H1 (cell line): ENCODE measurements at regions not wholly inside any gene's neighbourhood (a gene's known extent, or its start where the extent isn't known, plus 50 kb on each side); places are given as distances from the start of the nearest gene placed in this dataset.

Experiments
- CTCF ChIA-PET: fragments of 300-600 bp; sonication (Branson Sonifier 250); formaldehyde crosslinking; loops from one replicate; lab custom pipeline; 2021; ENCODE audit not compliant: partially characterized antibody; lab: Charles Lee
- POLR2A ChIA-PET: fragments of 300-600 bp; sonication (Branson Sonifier 250); formaldehyde crosslinking; loops from one replicate; lab custom pipeline; 2021; ENCODE audit warnings: inconsistent platforms; ENCODE audit not compliant: partially characterized antibody; lab: Charles Lee
- DNase-seq, 2 experiments: peaks; one replicate each; pipeline versions ENCODE4 v3.0.0 to v3.0.0-alpha.2; 2010 to 2022; ENCODE audit warnings: low spot score in 2 of 2, low read depth in 1 of 2, mixed read lengths in 1 of 2
- FAIRE-seq: peaks from 2 replicates; lab custom pipeline; 2011; peaks lifted over from hg19 to GRCh38; lab: Jason Lieb, UNC
- H2AFZ ChIP-seq: 2 replicates; pipeline ENCODE4 v1.8.1; 2012; ENCODE audit warnings: low read length, inconsistent platforms
- H2AK5ac ChIP-seq: 2 replicates; pipeline ENCODE4 v1.6.1; 2013; ENCODE audit warnings: low read depth, low read length
- H2BK120ac ChIP-seq: replicated peaks from 2 replicates; pipeline ENCODE3; 2013; ENCODE audit warnings: low read depth, low read length, inconsistent platforms
- H2BK12ac ChIP-seq: 2 replicates; pipeline ENCODE4 v1.6.1; 2013; ENCODE audit warnings: low read depth, low read length
- H2BK15ac ChIP-seq: 2 replicates; pipeline ENCODE4 v1.6.1; 2013; ENCODE audit warnings: low read length
- H2BK20ac ChIP-seq: 2 replicates; pipeline ENCODE4 v1.6.1; 2013; ENCODE audit warnings: low read length
- H2BK5ac ChIP-seq: 2 replicates; pipeline ENCODE4 v1.6.1; 2013; ENCODE audit warnings: low read depth, low read length
- H3K14ac ChIP-seq: 2 replicates; pipeline ENCODE4 v1.6.1; 2013; ENCODE audit warnings: inconsistent platforms; ENCODE audit not compliant: insufficient read length
- H3K18ac ChIP-seq: 2 replicates; pipeline ENCODE4 v1.6.1; 2013; ENCODE audit warnings: low read length; ENCODE audit errors: extremely low read depth
- H3K23ac ChIP-seq: 2 replicates; pipeline ENCODE4 v1.6.1; 2013; ENCODE audit warnings: inconsistent platforms; ENCODE audit not compliant: insufficient read length
- H3K23me2 ChIP-seq: 2 replicates; pipeline ENCODE4 v1.6.1; 2013; ENCODE audit warnings: low read depth, low read length
- H3K27ac ChIP-seq: 2 replicates; pipeline ENCODE4 v1.6.1; 2011; ENCODE audit warnings: low read depth, low read length, inconsistent platforms
- H3K27me3 ChIP-seq, 4 experiments: replicated peaks in 1 of 4; 1 replicate in 1 of 4; 2 replicates in 3 of 4; pipeline versions ENCODE4 v1.6.1 to v1.8.1; 2011 to 2013; ENCODE audit warnings: low read length in 3 of 4, mild to moderate bottlenecking in 3 of 4, inconsistent platforms in 2 of 4, mixed read lengths in 2 of 4, moderate library complexity in 1 of 4; ENCODE audit not compliant: control insufficient read depth in 3 of 4, insufficient read depth in 3 of 4; ENCODE audit errors: extremely low read depth in 1 of 4
- H3K36me3 ChIP-seq, 4 experiments: 2 replicates each; pipeline versions ENCODE4 v1.6.1 to v1.8.1; 2011 to 2013; ENCODE audit warnings: mild to moderate bottlenecking in 4 of 4, low read length in 3 of 4, moderate library complexity in 2 of 4, control low read depth in 1 of 4, inconsistent platforms in 1 of 4; ENCODE audit not compliant: insufficient read depth in 4 of 4, control insufficient read depth in 2 of 4
- H3K4ac ChIP-seq: replicated peaks from 2 replicates; pipeline ENCODE3; 2013; ENCODE audit warnings: low read length, low read depth, mixed read lengths, inconsistent platforms; ENCODE audit not compliant: insufficient read length
- H3K4me1 ChIP-seq, 4 experiments: replicated peaks in 1 of 4; 1 replicate in 1 of 4; 2 replicates in 3 of 4; pipeline versions ENCODE4 v1.6.1 to v1.8.1; 2011 to 2013; ENCODE audit warnings: low read length in 3 of 4, inconsistent platforms in 2 of 4, mixed read lengths in 1 of 4; ENCODE audit not compliant: insufficient read depth in 4 of 4, control insufficient read depth in 3 of 4
- H3K4me2 ChIP-seq, 2 experiments: 2 replicates each; pipeline versions ENCODE4 v1.6.1 to v1.8.1; 2011 to 2013; ENCODE audit warnings: low read depth in 2 of 2, low read length in 2 of 2, control low read depth in 1 of 2, inconsistent platforms in 1 of 2, mild to moderate bottlenecking in 1 of 2; ENCODE audit not compliant: insufficient read depth in 1 of 2
- H3K4me3 ChIP-seq, 4 experiments: fragments of 200-600, 300-600 bp in 1 of 4; sonication (generic), shearing (Covaris generic), sonication (Bioruptor Twin) in 1 of 4; 2 replicates each; pipeline versions ENCODE4 v1.5.1 to v1.8.1; 2011 to 2016; ENCODE audit warnings: low read length in 4 of 4, low read depth in 3 of 4, control low read depth in 2 of 4, inconsistent platforms in 2 of 4, mild to moderate bottlenecking in 2 of 4, mixed read lengths in 1 of 4, moderate library complexity in 1 of 4; ENCODE audit not compliant: insufficient read depth in 2 of 4; ENCODE audit errors: extremely low read depth in 1 of 4
- H3K56ac ChIP-seq: replicated peaks from 2 replicates; pipeline ENCODE3; 2013; ENCODE audit warnings: low read depth, mild to moderate bottlenecking, mixed read lengths, low read length, inconsistent platforms; ENCODE audit not compliant: insufficient read length
- H3K79me1 ChIP-seq: 2 replicates; pipeline ENCODE4 v1.6.1; 2013; ENCODE audit warnings: low read depth, low read length, control low read depth
- H3K79me2 ChIP-seq, 2 experiments: 2 replicates each; pipeline versions ENCODE4 v1.6.1 to v1.8.1; 2012 to 2013; ENCODE audit warnings: low read length in 2 of 2, mild to moderate bottlenecking in 2 of 2, inconsistent platforms in 1 of 2; ENCODE audit not compliant: insufficient read depth in 2 of 2, control insufficient read depth in 1 of 2
- H3K9ac ChIP-seq, 4 experiments: replicated peaks in 1 of 4; 1 replicate in 1 of 4; 2 replicates in 3 of 4; pipeline versions ENCODE4 v1.6.1 to v1.8.1; 2011 to 2013; ENCODE audit warnings: low read depth in 3 of 4, low read length in 3 of 4, control low read depth in 2 of 4, mild to moderate bottlenecking in 2 of 4, moderate library complexity in 2 of 4, inconsistent platforms in 1 of 4; ENCODE audit errors: extremely low read depth in 1 of 4
- H3K9me3 ChIP-seq, 2 experiments: 2 replicates each; pipeline versions ENCODE4 v1.6.1 to v1.8.1; 2012 to 2013; ENCODE audit warnings: mild to moderate bottlenecking in 2 of 2, moderate library complexity in 2 of 2, control low read depth in 1 of 2, inconsistent platforms in 1 of 2, low read depth in 1 of 2, low read length in 1 of 2, mixed read lengths in 1 of 2; ENCODE audit not compliant: insufficient read depth in 2 of 2
- H4K20me1 ChIP-seq, 2 experiments: replicated peaks in 1 of 2; 2 replicates each; pipeline versions ENCODE3 to v1.8.1; 2011 to 2013; ENCODE audit warnings: inconsistent platforms in 2 of 2, low read length in 2 of 2, mild to moderate bottlenecking in 1 of 2; ENCODE audit not compliant: insufficient read depth in 2 of 2, control insufficient read depth in 1 of 2
- H4K5ac ChIP-seq: 2 replicates; pipeline ENCODE4 v1.6.1; 2013; ENCODE audit warnings: low read length, low read depth, mixed read lengths, inconsistent platforms; ENCODE audit not compliant: insufficient read length
- H4K8ac ChIP-seq: 2 replicates; pipeline ENCODE4 v1.8.0; 2013; ENCODE audit warnings: mild to moderate bottlenecking, moderate library complexity, low read length, inconsistent platforms; ENCODE audit not compliant: insufficient read depth; ENCODE audit errors: extremely low read depth
- H4K91ac ChIP-seq: replicated peaks from 2 replicates; pipeline ENCODE3; 2013; ENCODE audit warnings: low read length, mixed read lengths, inconsistent platforms; ENCODE audit not compliant: insufficient read length
- EP300 ChIP-seq, 2 experiments: IDR thresholded peaks; 1 replicate in 1 of 2; 2 replicates in 1 of 2; pipeline ENCODE4 v1.6.1; 2011 to 2012; ENCODE audit warnings: low read depth in 2 of 2, low read length in 2 of 2, mild to moderate bottlenecking in 2 of 2, borderline replicate concordance in 1 of 2, inconsistent platforms in 1 of 2, moderate library complexity in 1 of 2
- HDAC6 ChIP-seq: IDR thresholded peaks from one replicate; pipeline ENCODE4 v1.7.1; 2012; ENCODE audit warnings: low read depth, mild to moderate bottlenecking, inconsistent platforms, low read length, moderate library complexity
- MAFK ChIP-seq: IDR thresholded peaks from 2 replicates; pipeline ENCODE4 v1.6.1; 2012; ENCODE audit warnings: low read depth, mild to moderate bottlenecking, improper control_type of control experiment, low read length
- POU5F1 ChIP-seq: IDR thresholded peaks from 2 replicates; pipeline ENCODE4 v1.6.1; 2011; ENCODE audit warnings: low read depth, mild to moderate bottlenecking, low read length, moderate library complexity
- RAD21 ChIP-seq, 2 experiments: IDR thresholded peaks in 1 of 2; conservative IDR thresholded peaks in 1 of 2; 2 replicates each; pipeline ENCODE4 v1.6.1; 2011; ENCODE audit warnings: low read depth in 2 of 2, low read length in 2 of 2, improper control_type of control experiment in 1 of 2, inconsistent platforms in 1 of 2, mild to moderate bottlenecking in 1 of 2, moderate library complexity in 1 of 2
- RNF2 ChIP-seq: fragments of 200-900, 300-1000 bp; sonication (generic); IDR thresholded peaks from 2 replicates; pipeline ENCODE4 v1.7.1; 2016; ENCODE audit warnings: borderline replicate concordance, low read depth, mild to moderate bottlenecking, antibody characterized with exemption, low read length; ENCODE audit not compliant: poor library complexity, severe bottlenecking; ENCODE audit errors: missing control alignments
- SIRT6 ChIP-seq: IDR thresholded peaks from one replicate; pipeline ENCODE4 v1.7.1; 2012; ENCODE audit warnings: low read length, inconsistent platforms
- SP2 ChIP-seq: IDR thresholded peaks from 2 replicates; pipeline ENCODE4 v1.6.1; 2012; ENCODE audit warnings: mild to moderate bottlenecking, low read length, inconsistent platforms
- SRF ChIP-seq: IDR thresholded peaks from 2 replicates; pipeline ENCODE4 v1.6.1; 2011; ENCODE audit warnings: mild to moderate bottlenecking, low read depth, low read length, moderate library complexity
- SUZ12 ChIP-seq: fragments of 200-600 bp; sonication (generic); IDR thresholded peaks from 2 replicates; pipeline ENCODE4 v1.6.1; 2012; ENCODE audit warnings: mild to moderate bottlenecking, inconsistent platforms, low read length, moderate library complexity, mixed read lengths
- WGBS, 2 experiments: shearing (Covaris generic) in 1 of 2; methylation state at CpG; one replicate each; pipeline versions ENCODE4 v1.1.6 to v1.1.7; 2013 to 2015; ENCODE audit warnings: low lambda C conversion rate in 2 of 2, mixed read lengths in 2 of 2, inconsistent platforms in 1 of 2, low coverage in 1 of 2, missing lambda C conversion rate in 1 of 2; ENCODE audit not compliant: insufficient replicate concordance in 2 of 2, insufficient coverage in 1 of 2, insufficient read length in 1 of 2; ENCODE audit errors: extremely low coverage in 1 of 2, missing lambda C conversion rate in 1 of 2; 5-methylcytosine and 5-hydroxymethylcytosine counted together
- TF ChIP-seq, protein P1 (sequence below): IDR thresholded peaks from 2 replicates; pipeline ENCODE4 v1.6.1; 2012; ENCODE audit warnings: low read length, inconsistent platforms

DNA sequence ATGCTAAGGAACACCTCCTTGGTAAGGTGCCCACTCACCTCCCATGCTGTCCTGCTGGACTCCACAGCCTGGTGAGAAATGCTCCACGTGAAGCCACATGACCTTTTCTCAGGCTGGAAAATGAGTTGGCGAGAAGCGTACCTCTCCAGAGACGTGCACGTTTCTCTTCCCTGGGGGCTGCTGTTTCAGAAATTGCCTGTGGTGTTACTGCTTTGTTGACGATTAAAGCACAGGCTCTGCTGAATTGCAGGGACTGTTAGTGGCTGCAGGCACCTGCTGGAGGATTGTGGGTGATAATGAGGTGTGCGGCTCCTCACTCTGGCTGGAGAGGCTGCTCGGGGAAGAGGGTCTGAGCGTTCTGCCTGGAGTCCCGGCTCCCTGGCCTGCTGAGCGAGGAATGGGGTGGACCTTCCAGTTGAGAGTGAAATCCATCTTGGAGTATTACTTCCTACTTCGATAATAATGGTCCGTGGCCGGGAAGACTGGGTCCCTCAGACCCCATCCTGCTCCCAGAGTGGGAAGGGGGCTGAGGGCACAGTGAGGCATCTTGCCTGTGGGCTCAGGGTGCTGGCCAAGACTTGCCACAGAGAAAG, 199.3 kb upstream of the HDAC4 start:
- H3K79me1 ChIP-seq: no peaks in the 10 kb centered on the region
- no peak overlapping the region for H3K27ac ChIP-seq
- no peak overlapping the region for H3K56ac ChIP-seq
- peaks cover 8 to 20% (median 17%) of the 10 kb centered on the region in 4 experiments for H3K4me1 ChIP-seq
- WGBS, 2 experiments: 83% methylated on average over 14 of the region's 14 CpGs; no CpG with 5 or more reads in 1 of the 2 experiments
- no peak overlapping the region for H3K9ac ChIP-seq
- no peaks in the 10 kb centered on the region for H3K23me2 ChIP-seq
- H2AK5ac ChIP-seq: no peak overlapping the region
- H4K5ac ChIP-seq: no peak overlapping the region
- peaks cover 0 to 4% (median 0%) of the 10 kb centered on the region in 4 experiments; a peak in 4 of 7 replicates for H3K27me3 ChIP-seq
- H3K4me3 ChIP-seq: no peak overlapping the region
- POLR2A ChIA-PET: no interaction called here
- no peak overlapping the region for H2AFZ ChIP-seq
- no peaks in the 10 kb centered on the region for H4K20me1 ChIP-seq
- no peak overlapping the region for H4K91ac ChIP-seq
- H3K18ac ChIP-seq: no peak overlapping the region; the same call in 1 of the 2 replicates
- H2BK120ac ChIP-seq: no peak overlapping the region
- CTCF ChIA-PET: no interaction called here
- H3K23ac ChIP-seq: no peak overlapping the region
- H2BK15ac ChIP-seq: no peak overlapping the region
- no peaks in the 10 kb centered on the region for H3K79me2 ChIP-seq
- H3K4me2 ChIP-seq: no peak overlapping the region
- FAIRE-seq (no peak), DNase-seq (no peak)
- H2BK5ac ChIP-seq: no peak overlapping the region
- peak overlapping the region; percentile 64 for H4K8ac ChIP-seq
- no peak overlapping the region for H3K4ac ChIP-seq
- no peaks in the 10 kb centered on the region for H3K36me3 ChIP-seq
- no peaks in the 10 kb centered on the region; a peak in 1 of 4 replicates for H3K9me3 ChIP-seq
- no peak overlapping the region for H2BK20ac ChIP-seq
- H3K14ac ChIP-seq: no peak overlapping the region
- H2BK12ac ChIP-seq: no peak overlapping the region
- TF ChIP-seq RNF2 (no peak), SP2 (no peak), SIRT6 (no peak), EP300 (IDR thresholded peaks at IDR 0.05; ENCODE audit: borderline replicate concordance in 1 of 2, low read depth in 2 of 2, low read length in 2 of 2) (no peak), POU5F1 (no peak), SRF (no peak), RAD21 (IDR thresholded peaks at IDR 0.05 in 1 of 2, conservative IDR thresholded peaks at IDR 0.05 in 1 of 2; ENCODE audit: low read depth in 2 of 2, low read length in 2 of 2) (no peak), SUZ12 (no peak), HDAC6 (no peak), MAFK (no peak)
- TF ChIP-seq, protein P1, sequence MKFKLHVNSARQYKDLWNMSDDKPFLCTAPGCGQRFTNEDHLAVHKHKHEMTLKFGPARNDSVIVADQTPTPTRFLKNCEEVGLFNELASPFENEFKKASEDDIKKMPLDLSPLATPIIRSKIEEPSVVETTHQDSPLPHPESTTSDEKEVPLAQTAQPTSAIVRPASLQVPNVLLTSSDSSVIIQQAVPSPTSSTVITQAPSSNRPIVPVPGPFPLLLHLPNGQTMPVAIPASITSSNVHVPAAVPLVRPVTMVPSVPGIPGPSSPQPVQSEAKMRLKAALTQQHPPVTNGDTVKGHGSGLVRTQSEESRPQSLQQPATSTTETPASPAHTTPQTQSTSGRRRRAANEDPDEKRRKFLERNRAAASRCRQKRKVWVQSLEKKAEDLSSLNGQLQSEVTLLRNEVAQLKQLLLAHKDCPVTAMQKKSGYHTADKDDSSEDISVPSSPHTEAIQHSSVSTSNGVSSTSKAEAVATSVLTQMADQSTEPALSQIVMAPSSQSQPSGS: no peak
